PC-3 (cell line): ENCODE measurements at regions not wholly inside any gene's neighbourhood (a gene's known extent, or its start where the extent isn't known, plus 50 kb on each side); places are given as distances from the start of the nearest gene placed in this dataset.
"Not testable (repeated sequence)": the region's sequence is repeated elsewhere in the genome, so short reads cannot be mapped to it uniquely, and the experiment has no call there.

Source experiments
- EZH2 ChIP-seq: fragments of 300-600 bp; sonication (generic); IDR thresholded peaks from one replicate; pipeline ENCODE4 v1.6.1; 2017; ENCODE audit warnings: antibody characterized with exemption, mild to moderate bottlenecking, low read length; ENCODE audit not compliant: unreplicated experiment
- TF ChIP-seq, protein P1 (sequence below): fragments of 300-600 bp; sonication (generic); conservative IDR thresholded peaks from 2 replicates; pipeline ENCODE4 v1.5.1; 2017; ENCODE audit warnings: antibody characterized with exemption, low read depth, mild to moderate bottlenecking, low read length

DNA sequence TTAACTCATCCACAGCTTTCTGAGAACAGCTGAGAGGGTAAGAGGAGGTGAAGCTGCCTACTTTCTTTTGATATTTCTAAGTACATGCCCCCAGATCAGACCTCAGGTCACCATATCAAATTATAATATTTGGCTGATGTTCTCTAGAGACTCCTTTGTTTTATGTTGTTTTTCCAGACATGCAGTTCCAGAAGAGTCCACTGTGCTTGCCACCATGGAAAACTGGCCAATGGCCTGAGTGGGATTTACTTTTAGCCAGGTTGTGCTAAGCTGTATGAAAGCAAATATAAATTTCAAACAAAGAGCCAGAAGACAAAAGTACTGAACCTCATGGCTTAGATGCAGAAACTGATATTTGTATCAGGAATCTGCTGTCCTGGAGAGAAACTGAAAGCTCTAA lies 123.6 kb upstream of the METTL14 start:
- TF ChIP-seq, protein P1, sequence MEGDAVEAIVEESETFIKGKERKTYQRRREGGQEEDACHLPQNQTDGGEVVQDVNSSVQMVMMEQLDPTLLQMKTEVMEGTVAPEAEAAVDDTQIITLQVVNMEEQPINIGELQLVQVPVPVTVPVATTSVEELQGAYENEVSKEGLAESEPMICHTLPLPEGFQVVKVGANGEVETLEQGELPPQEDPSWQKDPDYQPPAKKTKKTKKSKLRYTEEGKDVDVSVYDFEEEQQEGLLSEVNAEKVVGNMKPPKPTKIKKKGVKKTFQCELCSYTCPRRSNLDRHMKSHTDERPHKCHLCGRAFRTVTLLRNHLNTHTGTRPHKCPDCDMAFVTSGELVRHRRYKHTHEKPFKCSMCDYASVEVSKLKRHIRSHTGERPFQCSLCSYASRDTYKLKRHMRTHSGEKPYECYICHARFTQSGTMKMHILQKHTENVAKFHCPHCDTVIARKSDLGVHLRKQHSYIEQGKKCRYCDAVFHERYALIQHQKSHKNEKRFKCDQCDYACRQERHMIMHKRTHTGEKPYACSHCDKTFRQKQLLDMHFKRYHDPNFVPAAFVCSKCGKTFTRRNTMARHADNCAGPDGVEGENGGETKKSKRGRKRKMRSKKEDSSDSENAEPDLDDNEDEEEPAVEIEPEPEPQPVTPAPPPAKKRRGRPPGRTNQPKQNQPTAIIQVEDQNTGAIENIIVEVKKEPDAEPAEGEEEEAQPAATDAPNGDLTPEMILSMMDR, result not testable (repeated sequence)
- TF ChIP-seq EZH2, result not testable (repeated sequence)
